GM20431 (cell line): ENCODE measurements at regions not wholly inside any gene's neighbourhood (a gene's known extent, or its start where the extent isn't known, plus 50 kb on each side); places are given as distances from the start of the nearest gene placed in this dataset.

ENCODE experiments used
- in situ Hi-C: fragments of 300-500 bp; cut with MseI, MboI; formaldehyde crosslinking; loops from one replicate; pipeline ENCODE4 v1.15.0; 2020; ENCODE audit warnings: low sequenced_read_pairs; ENCODE audit not compliant: unreplicated experiment

DNA sequence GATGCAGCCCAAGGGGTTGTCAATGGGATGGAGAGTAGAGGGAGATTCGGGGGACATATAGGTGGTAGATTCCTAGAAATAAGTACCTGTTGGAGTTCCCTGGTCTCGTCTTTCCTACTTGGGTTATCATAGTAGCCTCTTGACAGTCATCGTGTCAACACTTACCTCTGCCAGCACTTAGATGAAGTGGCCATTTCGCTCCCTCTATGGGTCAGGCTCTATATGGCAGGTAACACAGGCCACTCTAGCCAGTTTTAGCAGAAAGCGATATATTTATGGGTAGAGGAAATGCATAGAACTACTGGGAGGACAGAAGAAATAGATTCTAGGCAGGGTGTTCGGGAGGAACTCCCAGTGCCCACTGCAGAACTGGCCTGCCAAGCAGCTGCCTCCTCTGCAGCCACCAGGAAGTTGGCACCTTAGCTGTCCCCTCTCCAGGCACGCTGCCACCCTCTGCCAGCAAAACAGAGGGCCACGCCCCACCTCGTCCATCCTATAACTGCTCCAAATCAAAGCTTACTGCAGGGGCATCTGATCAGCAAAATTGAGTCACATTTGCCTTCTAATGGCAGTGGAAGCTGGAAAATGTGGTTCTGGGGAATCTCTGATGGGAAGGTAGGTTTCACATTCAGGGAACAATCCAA lies 181.3 kb downstream of the INSIG2 start:
- in situ Hi-C loops = no loop called here

DNA sequence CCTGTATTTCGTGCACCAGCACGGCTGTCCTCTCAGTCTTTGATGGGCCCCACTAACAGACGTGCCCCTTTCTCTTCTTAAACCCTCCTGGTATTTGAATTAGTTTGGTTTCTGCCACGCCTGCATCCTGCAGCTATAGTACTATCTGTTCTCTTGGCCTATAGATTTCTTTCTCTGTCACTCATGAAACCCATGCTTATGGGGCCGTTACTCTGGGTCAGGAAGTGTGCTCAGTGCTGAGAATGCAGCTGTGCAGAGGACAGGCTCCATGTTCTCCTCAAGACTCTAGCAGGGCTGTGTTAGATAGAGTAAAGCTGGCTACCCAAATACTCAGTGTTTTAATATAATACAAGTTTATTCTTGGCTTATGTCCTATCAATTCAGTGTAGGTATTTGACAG lies 180.0 kb downstream of the INSIG2 start:
- in situ Hi-C loops = no loop called here

DNA sequence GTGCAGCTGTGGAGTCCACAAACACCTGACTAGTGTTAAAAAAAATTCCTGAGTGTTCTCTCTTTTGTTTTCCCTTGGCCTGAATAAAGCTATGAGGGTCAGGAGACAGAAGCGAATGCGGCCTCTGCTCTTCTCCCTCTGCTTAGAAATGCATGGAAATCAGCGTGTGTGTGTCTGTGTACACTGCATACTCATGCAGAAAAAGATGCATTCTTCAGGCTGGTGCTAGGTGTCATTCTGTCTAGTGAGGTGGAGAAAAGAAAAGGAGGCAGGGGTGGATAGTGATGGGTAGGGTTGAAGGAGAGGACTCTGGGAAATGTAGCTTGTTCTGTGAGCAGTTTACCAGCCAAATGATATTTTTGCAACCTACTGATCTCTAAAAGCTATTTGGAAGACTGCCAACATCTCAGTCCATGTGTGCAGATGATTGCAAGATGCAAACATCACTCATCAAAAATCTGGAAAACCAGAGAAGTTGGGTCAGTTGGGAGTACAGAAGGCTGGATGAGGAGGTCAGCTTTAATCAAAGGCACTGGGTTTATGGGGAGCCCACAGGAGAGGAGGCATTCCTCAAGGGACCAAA lies 177.7 kb downstream of the INSIG2 start:
- in situ Hi-C loops = no loop called here

DNA sequence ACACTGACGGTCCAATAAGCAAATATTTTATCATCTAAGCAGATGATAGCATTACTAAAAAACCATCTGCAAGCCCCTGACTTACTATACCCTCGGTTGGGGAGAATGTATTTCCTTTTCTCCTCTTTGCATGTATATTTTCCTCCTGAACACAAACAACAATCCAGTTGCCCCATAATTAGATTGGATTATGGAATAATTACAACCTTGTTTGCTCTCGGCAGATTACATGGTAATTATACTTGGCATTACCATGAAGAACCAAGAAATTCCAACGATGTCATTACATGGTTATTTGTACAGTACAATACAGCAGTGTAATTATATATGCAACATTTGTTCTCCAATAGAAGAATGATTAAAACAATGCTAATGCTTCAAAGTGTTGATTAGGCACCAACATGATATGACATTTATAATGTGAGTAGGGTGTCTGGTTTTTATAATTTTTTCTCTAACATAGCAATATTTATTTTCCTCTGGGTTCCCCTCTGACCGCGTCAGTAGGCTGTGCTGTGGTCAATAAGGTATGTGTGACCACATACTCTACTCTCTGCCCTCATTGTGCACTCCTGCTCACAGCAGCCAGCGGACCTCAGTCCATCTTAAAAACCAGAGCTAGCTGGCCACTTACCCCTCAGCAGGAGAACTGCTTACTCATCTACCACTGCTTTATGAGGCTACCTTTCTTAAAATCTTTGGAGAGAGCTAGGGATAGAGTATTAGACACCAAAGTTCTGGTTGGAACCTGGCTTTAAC lies 176.1 kb downstream of the INSIG2 start:
- in situ Hi-C loops = no loop called here

DNA sequence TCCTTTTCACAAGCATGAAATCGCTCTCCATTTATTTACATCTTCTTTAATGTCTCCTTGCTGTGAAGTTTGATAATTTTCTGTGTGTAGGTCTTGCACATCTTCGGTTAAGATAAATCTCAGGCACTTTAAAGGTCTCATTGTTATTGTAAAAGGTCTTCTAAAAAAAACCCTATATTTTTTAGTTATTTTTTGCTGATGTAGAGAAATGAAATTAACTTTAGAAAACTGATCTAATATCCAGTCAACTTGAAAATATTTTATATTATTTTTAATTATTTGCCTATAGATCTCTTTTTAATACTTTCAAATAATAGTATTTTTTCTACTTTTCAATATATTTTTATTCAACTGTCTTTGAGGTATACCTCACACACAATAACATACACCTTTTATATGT lies 169.4 kb downstream of the INSIG2 start:
- in situ Hi-C loops = no loop called here

DNA sequence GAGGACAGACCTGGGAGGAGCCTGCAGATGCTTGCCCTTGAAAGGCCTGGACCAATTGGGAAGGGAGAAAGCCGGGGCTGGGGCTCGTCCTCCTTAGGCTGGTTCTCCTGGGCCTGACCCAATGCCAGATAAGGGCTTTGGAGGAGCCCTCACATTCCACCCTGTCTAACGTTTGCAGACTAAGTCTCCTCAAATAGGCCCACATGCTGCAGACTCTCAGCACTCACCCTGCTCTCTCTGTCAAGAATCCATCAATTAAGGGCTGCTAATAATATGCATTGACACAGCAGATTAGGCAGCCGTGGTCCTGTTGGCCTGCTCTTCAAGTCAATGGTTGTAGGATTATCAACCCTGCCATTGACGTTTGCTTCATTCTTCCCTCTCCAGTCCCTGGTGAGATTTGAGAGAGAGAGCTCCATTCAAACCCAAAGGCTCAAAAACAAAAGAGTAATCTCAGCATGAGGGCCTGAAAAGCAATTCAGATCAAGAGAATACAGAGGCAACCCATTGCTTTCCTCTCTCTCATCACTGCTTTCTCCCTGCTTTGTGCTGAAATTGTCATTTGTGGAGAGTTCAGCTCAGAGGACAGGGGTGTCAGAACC lies 167.6 kb downstream of the INSIG2 start:
- in situ Hi-C loops = no loop called here

DNA sequence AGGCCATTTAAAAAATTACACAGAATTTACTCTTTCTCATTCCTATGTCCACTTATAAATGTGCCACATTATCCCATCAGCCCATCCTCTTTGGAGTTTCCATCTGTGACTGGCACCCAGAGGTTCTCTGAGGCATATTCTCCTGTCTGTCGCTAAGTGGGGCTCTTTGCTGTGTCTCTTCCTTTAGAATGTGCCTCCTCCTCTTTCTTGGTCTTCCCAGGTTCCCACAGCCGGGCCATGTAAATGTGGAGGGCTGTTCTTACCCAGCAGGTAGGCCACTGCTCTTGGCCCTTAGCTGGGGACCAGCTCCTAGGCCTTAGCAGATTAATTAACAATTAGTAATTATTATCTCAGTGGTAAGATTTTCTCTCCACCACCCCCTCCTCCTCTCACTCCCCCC lies 167.0 kb downstream of the INSIG2 start:
- in situ Hi-C loops = no loop called here

DNA sequence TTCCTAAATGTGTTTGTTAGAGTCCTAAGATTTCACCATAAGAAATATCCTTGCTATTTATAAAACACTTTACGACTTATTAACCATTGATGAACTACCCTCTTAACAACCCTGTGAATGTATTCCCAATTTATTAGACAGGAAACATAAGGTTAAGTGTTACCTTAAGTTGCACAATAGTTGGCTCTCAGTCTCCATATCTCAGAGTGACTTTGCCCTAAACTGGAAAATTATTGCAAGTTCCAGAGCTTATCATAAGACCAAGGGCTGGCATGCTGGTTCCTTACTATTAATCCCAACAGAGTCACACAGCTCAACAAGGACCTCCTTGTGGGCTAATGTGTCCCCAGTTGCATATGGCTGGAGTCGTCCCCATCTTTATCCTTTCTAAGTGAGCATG lies 165.8 kb downstream of the INSIG2 start:
- in situ Hi-C loops = no loop called here

DNA sequence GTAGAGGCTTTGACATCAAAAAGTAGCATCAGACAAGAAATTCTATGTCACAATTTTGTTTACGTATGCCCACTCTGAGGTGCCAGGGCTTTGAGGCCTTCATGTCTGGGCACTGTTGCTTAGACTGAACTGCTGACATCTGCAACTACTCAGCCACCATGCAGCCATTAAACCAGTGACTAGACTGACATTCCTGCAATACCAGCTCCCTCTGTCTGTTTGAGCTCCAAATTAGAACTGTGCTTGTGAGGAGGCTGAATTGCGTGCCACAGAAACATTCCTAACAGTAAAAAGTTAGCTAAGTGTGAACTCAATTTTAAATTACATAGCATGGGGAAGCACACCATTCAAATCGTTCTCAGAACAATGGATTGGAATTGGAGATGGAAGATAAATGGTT lies 163.2 kb downstream of the INSIG2 start:
- in situ Hi-C loops = no loop called here

DNA sequence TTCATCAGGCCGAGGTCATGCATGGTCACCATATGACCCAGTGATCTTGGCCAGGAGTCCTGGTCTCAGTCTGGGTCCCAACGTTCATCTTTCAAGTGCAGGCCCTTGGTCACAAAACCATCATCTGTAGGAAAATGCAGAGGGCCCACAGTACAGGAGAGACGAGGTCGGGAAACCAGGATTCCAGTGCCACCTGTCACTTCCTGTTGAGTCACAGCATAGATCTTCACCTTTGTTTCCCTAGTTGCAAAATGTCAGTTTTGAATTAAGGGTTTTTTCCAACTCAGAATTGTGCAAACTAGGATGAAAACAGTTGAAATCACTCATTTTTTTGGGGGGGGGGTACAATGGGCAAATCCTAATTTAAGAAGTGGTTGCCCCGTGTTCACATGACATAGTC lies 162.2 kb downstream of the INSIG2 start:
- in situ Hi-C loops = no loop called here

DNA sequence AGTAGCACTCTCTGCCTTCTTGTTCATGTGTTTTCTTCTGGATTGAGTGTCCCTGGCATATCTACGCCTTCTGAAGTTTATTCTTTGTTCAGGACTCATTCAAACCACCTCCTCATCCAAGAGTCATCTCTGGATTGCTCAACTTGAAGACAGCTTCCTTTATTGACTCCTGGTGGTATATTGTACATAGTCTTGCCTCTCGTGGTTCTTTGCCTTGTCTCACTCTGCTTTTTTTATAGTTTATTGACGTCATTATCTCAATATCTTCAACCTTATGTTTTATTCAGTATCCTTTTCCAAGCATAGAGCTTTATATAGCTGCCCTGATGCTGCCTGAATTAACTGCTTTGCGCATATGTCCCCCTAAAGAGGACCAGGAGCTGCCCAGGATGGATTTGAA lies 161.7 kb downstream of the INSIG2 start:
- in situ Hi-C loops = no loop called here

DNA sequence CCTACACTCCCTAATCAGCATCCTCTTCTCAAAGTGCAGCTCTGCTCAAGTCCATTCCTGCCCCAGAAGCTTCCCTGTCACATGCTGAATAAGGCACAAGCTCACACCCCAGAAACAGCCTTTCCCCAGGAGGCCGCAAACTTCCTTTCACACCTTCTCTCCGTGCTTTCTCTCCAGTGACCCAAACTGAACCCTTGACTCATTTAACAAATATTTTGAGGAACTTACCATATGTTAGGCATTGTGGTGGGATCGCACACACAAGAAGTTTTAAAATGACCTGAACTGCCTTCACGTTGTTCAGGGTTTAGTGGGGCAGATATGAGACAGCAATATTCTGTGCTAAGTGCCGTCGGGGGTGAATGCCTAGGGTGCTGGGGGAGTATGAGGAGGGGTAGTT lies 161.3 kb downstream of the INSIG2 start:
- in situ Hi-C loops = no loop called here

DNA sequence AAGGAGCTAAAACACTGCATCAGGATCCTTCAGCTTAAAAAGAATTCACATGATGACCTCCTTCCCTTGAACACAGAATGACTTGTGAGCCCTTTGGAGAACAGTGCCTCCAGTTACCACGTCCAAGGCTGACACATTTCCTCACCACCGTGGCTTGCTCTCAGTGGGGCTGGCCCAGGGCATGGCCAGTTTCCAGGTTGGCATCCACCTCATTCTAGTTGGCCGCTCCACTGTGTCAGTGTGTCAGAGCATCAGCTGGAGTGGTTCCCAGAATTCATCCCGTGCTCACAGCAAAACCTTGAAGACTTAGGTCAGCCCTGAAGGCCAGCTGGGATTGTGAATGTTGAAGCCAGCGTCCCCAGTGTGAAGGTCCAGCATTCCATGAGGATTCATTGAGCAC lies 158.5 kb downstream of the INSIG2 start:
- in situ Hi-C loops = no loop called here

DNA sequence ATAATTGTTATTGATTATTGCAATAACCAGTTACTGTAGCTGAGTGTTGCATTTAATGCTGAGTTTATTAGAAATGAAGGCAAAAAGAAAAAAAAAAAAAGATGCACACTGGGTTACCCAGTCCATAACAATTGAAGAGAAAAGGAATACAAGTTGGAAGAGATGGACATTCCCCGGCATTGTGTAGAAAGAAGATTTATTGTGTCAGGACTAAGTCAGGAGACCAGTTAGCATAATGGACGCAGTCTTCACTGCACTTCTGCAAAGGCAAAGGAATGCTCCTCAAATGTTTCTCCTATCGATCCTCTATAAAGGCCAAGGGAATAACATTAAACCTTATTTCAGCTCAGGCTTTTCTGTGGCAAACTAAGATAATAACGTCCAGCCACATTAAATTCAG lies 157.8 kb downstream of the INSIG2 start:
- in situ Hi-C loops = no loop called here

DNA sequence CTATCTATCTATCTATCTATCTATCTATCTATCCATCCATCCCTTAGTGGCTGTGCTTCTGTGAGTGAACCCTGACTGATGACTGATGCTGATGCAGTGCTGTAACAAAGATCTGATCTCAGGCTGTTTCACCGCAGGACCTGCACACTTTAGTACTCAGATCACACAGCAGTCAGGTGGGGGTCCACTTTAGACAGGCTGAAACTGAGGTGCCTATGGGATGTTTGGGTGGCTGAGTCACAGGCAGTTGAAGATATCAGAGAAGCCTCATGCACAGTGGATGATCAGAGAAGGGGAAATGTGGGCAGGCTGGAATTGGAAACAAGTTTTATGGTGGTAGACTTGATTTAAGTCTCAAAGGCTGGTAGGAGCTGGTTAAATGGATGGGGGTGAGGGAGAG lies 156.4 kb downstream of the INSIG2 start:
- in situ Hi-C loops = no loop called here

DNA sequence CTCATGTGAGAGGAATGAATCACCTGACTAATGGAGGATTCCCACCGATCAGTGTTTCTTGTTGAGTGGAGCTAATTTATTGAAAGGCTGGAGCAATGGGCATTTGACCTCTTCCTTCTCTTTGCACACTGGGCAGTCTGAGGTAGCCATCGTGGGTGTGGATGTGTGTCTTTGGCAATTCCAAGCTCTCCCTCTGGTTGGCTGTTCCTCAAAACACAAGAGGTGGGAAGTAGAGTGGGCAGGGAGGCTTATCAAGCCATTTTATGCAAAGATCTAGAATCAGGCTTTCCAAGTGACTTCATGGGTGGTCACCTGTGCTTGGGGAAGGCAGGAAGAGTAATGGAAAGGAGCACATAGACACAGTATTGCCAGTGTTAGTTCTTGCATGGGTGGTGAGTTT lies 154.8 kb downstream of the INSIG2 start:
- in situ Hi-C loops = no loop called here

DNA sequence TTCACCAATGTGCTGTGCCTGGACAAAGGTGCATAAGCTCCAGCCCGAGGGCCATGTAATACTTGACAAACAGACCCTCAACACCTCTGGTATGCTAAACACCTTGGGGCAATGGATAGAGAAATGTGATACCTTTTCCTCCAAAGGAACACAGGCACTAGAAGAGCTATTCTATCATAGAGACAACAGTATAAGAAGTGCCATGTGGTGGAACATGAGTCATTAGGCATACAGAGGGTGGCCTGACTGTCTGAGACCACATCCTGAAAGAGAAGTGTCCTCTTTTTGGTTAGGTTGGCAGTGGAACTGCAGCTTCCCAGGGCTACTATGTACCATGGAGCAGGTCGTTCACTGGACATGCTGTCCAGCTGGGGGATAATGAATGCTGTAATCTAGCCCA lies 153.9 kb downstream of the INSIG2 start:
- in situ Hi-C loops = no loop called here

DNA sequence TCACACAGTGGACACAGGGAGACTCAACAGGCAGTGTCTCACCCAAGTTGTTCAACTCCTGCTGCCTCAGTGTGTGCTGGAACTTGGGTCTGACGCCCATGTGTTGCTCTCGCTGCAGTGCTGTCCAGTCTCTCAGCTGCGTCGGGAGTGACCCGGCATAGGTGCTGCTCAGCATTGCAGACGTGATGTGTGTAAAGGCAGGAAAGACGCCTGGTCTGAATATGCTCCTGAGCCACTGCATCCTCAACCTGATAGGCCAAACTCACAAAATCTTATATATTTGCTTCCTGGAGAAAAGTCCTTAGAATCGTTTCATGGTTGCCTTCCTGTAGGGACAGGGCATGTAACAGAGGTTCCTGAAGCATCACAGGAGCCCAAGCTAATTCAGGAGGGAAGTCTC lies 152.9 kb downstream of the INSIG2 start:
- in situ Hi-C loops = no loop called here

DNA sequence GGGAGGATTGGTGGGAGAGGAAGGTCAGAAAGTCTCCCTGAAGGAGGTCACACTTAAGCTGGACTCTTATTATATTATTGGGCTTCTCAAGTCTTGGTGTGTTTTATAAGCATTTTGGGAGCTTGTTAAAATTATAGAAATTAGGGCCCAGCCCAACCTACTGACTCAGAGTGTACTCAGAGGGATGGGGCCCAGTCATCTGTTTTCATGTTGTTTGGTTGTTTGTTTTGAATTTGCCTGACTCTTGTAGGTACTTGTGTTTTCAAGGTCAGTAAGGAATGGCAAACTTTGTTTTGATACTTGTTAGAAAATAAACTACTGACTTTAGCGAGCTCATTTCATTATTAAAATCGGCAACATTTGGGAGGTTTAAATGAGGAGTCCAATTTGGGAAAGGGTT lies 152.0 kb downstream of the INSIG2 start:
- in situ Hi-C loops = no loop called here

DNA sequence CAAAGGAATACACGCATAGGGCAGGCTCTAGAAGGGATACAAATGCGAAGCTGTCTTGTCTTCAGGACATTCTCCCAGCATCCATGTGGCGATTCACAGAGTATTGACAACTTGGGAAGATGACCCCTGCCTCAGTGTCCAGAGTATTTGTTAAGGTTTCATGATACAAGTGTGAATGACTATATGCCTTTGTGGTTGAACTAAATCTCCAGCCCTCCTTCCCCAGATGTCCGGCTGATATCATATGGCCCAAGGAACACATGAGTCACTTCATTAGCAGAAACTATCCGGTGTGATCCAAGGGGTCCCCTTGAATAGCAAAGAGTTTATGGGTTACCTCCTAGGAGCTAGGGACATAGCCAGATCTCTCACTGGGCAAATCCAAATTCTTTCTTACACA lies 151.0 kb downstream of the INSIG2 start:
- in situ Hi-C loops = no loop called here

DNA sequence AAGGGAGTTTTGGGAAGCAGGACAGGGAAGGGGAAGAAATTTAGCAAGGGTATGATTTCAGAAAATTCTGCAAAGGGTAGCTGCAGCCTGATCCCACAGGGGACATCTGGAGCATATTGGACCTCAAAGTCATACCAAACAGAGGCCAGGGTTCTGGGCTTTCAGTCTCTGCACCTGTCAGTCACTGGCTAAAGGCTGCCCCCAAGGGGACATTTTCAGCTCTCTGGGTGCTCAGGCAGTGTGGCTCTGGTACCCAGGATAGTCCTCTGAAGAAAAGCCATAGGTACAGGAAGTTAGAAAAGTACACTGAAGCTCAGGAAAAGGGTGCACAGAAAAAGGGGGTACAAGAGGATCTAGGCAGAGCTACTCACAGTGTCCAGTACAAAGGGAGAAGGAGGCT lies 149.2 kb downstream of the INSIG2 start:
- in situ Hi-C loops = no loop called here
